Tibial nerve (tissue), 4 donors: ENCODE measurements at regions not wholly inside any gene's neighbourhood (a gene's known extent, or its start where the extent isn't known, plus 50 kb on each side); places are given as distances from the start of the nearest gene placed in this dataset.

Experiments used
- EP300 ChIP-seq, 2 donors: sonication (generic); formaldehyde crosslinking; IDR thresholded peaks; one replicate each; pipeline ENCODE4 v1.6.1; 2017; ENCODE audit warnings: antibody characterized with exemption in 2 of 2, mild to moderate bottlenecking in 1 of 2
- POLR2A ChIP-seq, 2 donors: fragments of 450-650 bp; IDR thresholded peaks; one replicate each; pipeline ENCODE4 v1.6.1; 2017; ENCODE audit warnings: antibody characterized with exemption in 2 of 2, mild to moderate bottlenecking in 2 of 2, moderate library complexity in 2 of 2
- TF ChIP-seq, protein P1 (sequence below), 5 experiments: fragments of 200-600 bp in 3 of 5; fragments of 450-650 bp in 2 of 5; sonication (generic) in 3 of 5; IDR thresholded peaks; one replicate each; pipeline ENCODE4 v1.5.1; 2016 to 2019; ENCODE audit warnings: antibody characterized with exemption in 5 of 5, mild to moderate bottlenecking in 3 of 5, moderate library complexity in 2 of 5

DNA sequence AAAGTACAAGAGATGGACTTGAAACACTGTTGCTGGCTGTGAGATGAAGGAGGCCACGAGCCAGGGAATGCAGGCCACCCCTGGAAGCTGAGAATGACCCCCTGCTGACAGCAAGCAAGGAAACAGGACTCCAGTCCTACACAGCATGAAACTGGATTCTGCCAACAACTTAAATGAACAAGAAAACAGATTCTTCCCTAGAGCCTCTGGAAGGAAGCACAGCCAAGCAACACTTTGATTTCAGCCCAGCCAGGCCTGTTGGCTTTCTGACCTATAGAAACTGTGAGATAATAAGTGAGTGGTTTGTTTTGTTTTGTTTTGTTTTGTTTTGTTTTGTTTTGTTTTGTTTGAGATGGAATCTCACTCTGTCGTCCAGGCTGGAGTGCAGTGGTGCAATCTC lies 105.3 kb upstream of the CACNA1A start:
- TF ChIP-seq, protein P1, sequence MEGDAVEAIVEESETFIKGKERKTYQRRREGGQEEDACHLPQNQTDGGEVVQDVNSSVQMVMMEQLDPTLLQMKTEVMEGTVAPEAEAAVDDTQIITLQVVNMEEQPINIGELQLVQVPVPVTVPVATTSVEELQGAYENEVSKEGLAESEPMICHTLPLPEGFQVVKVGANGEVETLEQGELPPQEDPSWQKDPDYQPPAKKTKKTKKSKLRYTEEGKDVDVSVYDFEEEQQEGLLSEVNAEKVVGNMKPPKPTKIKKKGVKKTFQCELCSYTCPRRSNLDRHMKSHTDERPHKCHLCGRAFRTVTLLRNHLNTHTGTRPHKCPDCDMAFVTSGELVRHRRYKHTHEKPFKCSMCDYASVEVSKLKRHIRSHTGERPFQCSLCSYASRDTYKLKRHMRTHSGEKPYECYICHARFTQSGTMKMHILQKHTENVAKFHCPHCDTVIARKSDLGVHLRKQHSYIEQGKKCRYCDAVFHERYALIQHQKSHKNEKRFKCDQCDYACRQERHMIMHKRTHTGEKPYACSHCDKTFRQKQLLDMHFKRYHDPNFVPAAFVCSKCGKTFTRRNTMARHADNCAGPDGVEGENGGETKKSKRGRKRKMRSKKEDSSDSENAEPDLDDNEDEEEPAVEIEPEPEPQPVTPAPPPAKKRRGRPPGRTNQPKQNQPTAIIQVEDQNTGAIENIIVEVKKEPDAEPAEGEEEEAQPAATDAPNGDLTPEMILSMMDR (IDR thresholded peaks at IDR 0.05): no peak
- TF ChIP-seq POLR2A (IDR thresholded peaks at IDR 0.05): no peak
- TF ChIP-seq EP300 (IDR thresholded peaks at IDR 0.05): no peak
